ENCODE measurements at regions not wholly inside any gene's neighbourhood (a gene's known extent, or its start where the extent isn't known, plus 50 kb on each side); places are given as distances from the start of the nearest gene placed in this dataset.

GRCh38 chr11:112525270-112525669 is 264.6 kb upstream of the PLET1 start:
- TF ChIP-seq BHLHE40 (IDR thresholded peaks at IDR 0.05; ENCODE audit: borderline replicate concordance), result no peak
- no peak for TF ChIP-seq LEF1 (IDR thresholded peaks at IDR 0.05; ENCODE audit: borderline replicate concordance)
- TF ChIP-seq TARDBP (IDR thresholded peaks at IDR 0.05), result no peak
- no peak for TF ChIP-seq SP1 (IDR thresholded peaks at IDR 0.05)
- TF ChIP-seq FOXM1 (IDR thresholded peaks at IDR 0.05; ENCODE audit: borderline replicate concordance), result no peak
- no peak for TF ChIP-seq FOXK2 (IDR thresholded peaks at IDR 0.05)
- no peak for TF ChIP-seq L3MBTL2 (conservative IDR thresholded peaks at IDR 0.05)
- no peak for TF ChIP-seq CTBP1 (IDR thresholded peaks at IDR 0.05; ENCODE audit: borderline replicate concordance)
- TF ChIP-seq, protein P1, sequence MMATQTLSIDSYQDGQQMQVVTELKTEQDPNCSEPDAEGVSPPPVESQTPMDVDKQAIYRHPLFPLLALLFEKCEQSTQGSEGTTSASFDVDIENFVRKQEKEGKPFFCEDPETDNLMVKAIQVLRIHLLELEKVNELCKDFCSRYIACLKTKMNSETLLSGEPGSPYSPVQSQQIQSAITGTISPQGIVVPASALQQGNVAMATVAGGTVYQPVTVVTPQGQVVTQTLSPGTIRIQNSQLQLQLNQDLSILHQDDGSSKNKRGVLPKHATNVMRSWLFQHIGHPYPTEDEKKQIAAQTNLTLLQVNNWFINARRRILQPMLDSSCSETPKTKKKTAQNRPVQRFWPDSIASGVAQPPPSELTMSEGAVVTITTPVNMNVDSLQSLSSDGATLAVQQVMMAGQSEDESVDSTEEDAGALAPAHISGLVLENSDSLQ (IDR thresholded peaks at IDR 0.05), result no peak
- TF ChIP-seq NFRKB (IDR thresholded peaks at IDR 0.05), result no peak
- no peak for TF ChIP-seq SUZ12 (IDR thresholded peaks at IDR 0.05)
